ENCODE measurements at regions not wholly inside any gene's neighbourhood (a gene's known extent, or its start where the extent isn't known, plus 50 kb on each side); places are given as distances from the start of the nearest gene placed in this dataset.

GRCh38 chr12:85516667-85517325 is 236.8 kb downstream of the ALX1 start:
- Histone ChIP-seq H3K4me2 (no peak overlapping the region), H3K9me3 (ENCODE audit: insufficient read depth, low read depth) (no peaks in the 10 kb centered on the region), H3K4me1 (replicated peaks; ENCODE audit: insufficient read depth) (no peaks in the 10 kb centered on the region), H3K36me3 (ENCODE audit: low read depth) (no peaks in the 10 kb centered on the region), H3F3A (ENCODE audit: insufficient read depth, low read depth) (no peaks in the 10 kb centered on the region), H3K79me2 (ENCODE audit: low read depth) (no peaks in the 10 kb centered on the region), H3K9me2 (ENCODE audit: insufficient read depth) (no peaks in the 10 kb centered on the region; the same call in 1 of the 2 replicates), H3K4me3 (no peak overlapping the region), H2AFZ (no peak overlapping the region), H3K27ac (no peak overlapping the region), H3K27me3 (ENCODE audit: insufficient read depth, low read depth) (no peaks in the 10 kb centered on the region), H4K20me1 (ENCODE audit: insufficient read depth) (no peaks in the 10 kb centered on the region)
- POLR2A ChIA-PET (ENCODE audit: unreplicated experiment): no interaction called here
- BruUV-seq (replicated peaks): no TSS peak
- intact Hi-C loops (cut with micrococcal nuclease; ENCODE audit: unreplicated experiment): no loop called here
- CTCF ChIA-PET: no interaction called here
- TF ChIP-seq CTCF (conservative IDR thresholded peaks at IDR 0.05): no peak
- no peak for TF ChIP-seq EZH2 (IDR thresholded peaks at IDR 0.05; ENCODE audit: low read depth)
- DNase-seq: no peak

DNA sequence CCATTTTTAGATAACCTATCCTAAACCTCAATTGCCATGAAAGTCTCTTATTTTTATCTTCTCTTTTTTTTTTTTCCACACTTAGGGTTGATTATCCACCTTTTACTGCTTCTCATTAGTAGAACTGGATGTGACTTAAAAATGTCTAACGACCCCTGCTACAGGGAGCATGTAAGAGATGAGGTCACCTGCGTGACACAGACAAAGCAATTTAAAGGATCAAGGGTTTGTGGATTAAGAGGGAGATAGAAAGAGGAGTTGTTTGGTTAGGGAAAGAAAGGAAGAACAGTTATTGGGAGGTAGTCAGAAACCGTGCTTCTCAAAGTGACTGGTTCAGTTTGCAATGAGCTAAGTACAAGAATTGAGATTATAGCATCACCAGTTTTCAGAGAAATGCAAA is 239.1 kb downstream of the ALX1 start:
- no peaks in the 10 kb centered on the region for H3K9me3 ChIP-seq (ENCODE audit: insufficient read depth, low read depth)
- no peak for DNase-seq
- H3K79me2 ChIP-seq (ENCODE audit: low read depth): no peaks in the 10 kb centered on the region
- H4K20me1 ChIP-seq (ENCODE audit: insufficient read depth): no peaks in the 10 kb centered on the region
- TF ChIP-seq CTCF (conservative IDR thresholded peaks at IDR 0.05) (no peak), EZH2 (IDR thresholded peaks at IDR 0.05; ENCODE audit: low read depth) (no peak)
- no peaks in the 10 kb centered on the region; the same call in 1 of the 2 replicates for H3K9me2 ChIP-seq (ENCODE audit: insufficient read depth)
- BruUV-seq (replicated peaks): no TSS peak
- no peak overlapping the region for H3K27ac ChIP-seq
- no peak overlapping the region for H3K4me3 ChIP-seq
- H3K4me1 ChIP-seq (replicated peaks; ENCODE audit: insufficient read depth): no peaks in the 10 kb centered on the region
- no peaks in the 10 kb centered on the region for H3F3A ChIP-seq (ENCODE audit: insufficient read depth, low read depth)
- H3K36me3 ChIP-seq (ENCODE audit: low read depth): no peaks in the 10 kb centered on the region
- H3K4me2 ChIP-seq: no peak overlapping the region
- H2AFZ ChIP-seq: no peak overlapping the region
- ChIA-PET CTCF (no interaction called here), POLR2A (ENCODE audit: unreplicated experiment) (no interaction called here)
- no peaks in the 10 kb centered on the region for H3K27me3 ChIP-seq (ENCODE audit: insufficient read depth, low read depth)
- intact Hi-C loops (cut with micrococcal nuclease; ENCODE audit: unreplicated experiment): no loop called here

GRCh38 chr12:85523197-85523596 is 243.2 kb downstream of the ALX1 start:
- DNase-seq: no peak
- no TSS peak for BruUV-seq (replicated peaks)
- H3K4me1 ChIP-seq (replicated peaks; ENCODE audit: insufficient read depth): no peaks in the 10 kb centered on the region
- H3K27me3 ChIP-seq (ENCODE audit: insufficient read depth, low read depth): no peaks in the 10 kb centered on the region
- H3K79me2 ChIP-seq (ENCODE audit: low read depth): no peaks in the 10 kb centered on the region
- no peak overlapping the region for H2AFZ ChIP-seq
- H3K9me2 ChIP-seq (ENCODE audit: insufficient read depth): no peaks in the 10 kb centered on the region
- ChIA-PET CTCF (no interaction called here), POLR2A (ENCODE audit: unreplicated experiment) (no interaction called here)
- H3K36me3 ChIP-seq (ENCODE audit: low read depth): no peaks in the 10 kb centered on the region
- no peaks in the 10 kb centered on the region for H3F3A ChIP-seq (ENCODE audit: insufficient read depth, low read depth)
- intact Hi-C loops (cut with micrococcal nuclease; ENCODE audit: unreplicated experiment): no loop called here
- H3K27ac ChIP-seq: no peak overlapping the region
- no peak overlapping the region for H3K4me2 ChIP-seq
- no peaks in the 10 kb centered on the region for H3K9me3 ChIP-seq (ENCODE audit: insufficient read depth, low read depth)
- TF ChIP-seq EZH2 (IDR thresholded peaks at IDR 0.05; ENCODE audit: low read depth) (no peak), CTCF (conservative IDR thresholded peaks at IDR 0.05) (no peak)
- H3K4me3 ChIP-seq: no peak overlapping the region
- no peaks in the 10 kb centered on the region for H4K20me1 ChIP-seq (ENCODE audit: insufficient read depth)

Data from PC-9 (cell line).